NT2/D1 (cell line): ENCODE measurements at regions not wholly inside any gene's neighbourhood (a gene's known extent, or its start where the extent isn't known, plus 50 kb on each side); places are given as distances from the start of the nearest gene placed in this dataset.

Experiments
- SUZ12 ChIP-seq: IDR thresholded peaks from 2 replicates; pipeline ENCODE4 v1.6.1; 2011; ENCODE audit not compliant: insufficient read length, insufficient read depth; ENCODE audit errors: extremely low read depth
- YY1 ChIP-seq: IDR thresholded peaks from 2 replicates; pipeline ENCODE4 v1.6.1; 2011; ENCODE audit not compliant: insufficient read length, insufficient read depth

DNA sequence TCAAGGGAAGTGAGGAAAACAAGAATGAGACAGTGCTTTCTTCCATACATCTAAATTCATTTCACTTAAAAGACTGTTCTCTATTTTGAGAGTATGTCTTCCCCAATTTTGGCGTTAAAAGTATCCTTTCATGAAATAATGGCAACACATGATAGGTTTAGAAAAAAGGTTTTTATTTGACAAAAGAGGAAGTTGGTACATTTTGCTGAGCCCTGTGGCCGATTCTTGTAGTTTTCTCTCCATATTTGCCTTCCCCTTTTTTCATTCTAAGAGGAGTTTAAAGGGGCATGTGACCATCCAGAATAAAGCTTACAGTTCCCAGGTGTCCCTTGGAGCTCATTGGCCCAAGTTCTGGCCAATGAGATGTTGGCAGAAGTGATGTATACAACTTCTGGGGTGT, 140.4 kb upstream of the KCNE2 start:
- no peak for TF ChIP-seq SUZ12
- no peak for TF ChIP-seq YY1
